ENCODE measurements at regions not wholly inside any gene's neighbourhood (a gene's known extent, or its start where the extent isn't known, plus 50 kb on each side); places are given as distances from the start of the nearest gene placed in this dataset.

DNA sequence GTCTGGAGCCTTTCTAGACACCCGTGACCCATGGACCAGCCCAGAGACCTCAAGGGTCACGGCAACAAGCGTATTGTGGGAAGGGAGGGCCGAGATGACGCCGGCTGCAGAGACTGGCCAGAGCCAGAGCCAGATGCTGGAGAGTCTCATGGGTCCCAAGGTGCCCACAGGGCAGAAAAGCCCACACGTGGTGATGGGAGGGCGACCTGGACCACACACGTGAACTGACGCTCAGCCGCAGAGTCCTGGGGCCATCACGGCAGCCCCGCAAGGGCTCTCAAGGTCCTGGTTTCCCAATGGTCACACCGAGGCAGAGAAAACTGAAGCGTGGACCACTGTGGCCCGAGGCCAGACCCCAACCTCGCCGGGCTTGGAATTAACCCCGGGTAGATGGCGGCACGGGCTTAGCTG is 92.6 kb downstream of the YTHDF1 start:
- no peaks in the 10 kb centered on the region for H3K36me3 ChIP-seq (ENCODE audit: insufficient read depth in 1 of 2, low read depth in 1 of 2)
- no peak overlapping the region for H3K27ac ChIP-seq
- H3K4me1 ChIP-seq: no peaks in the 10 kb centered on the region
- peaks cover 0 to 68% (median 21%) of the 10 kb centered on the region in 3 donors for H3K27me3 ChIP-seq (ENCODE audit: insufficient read depth in 3 of 3, low read length in 2 of 3)
- WGBS, 3 donors: 82 to 84% (median 82%) methylated on average over 21 of the region's 21 CpGs
- intact Hi-C loops (cut with DNase I): no loop called here
- no peaks in the 10 kb centered on the region for H3K9me3 ChIP-seq
- DNase-seq (peak in 1 of 2 donors; percentile 33), ATAC-seq (no peak)
- no peak overlapping the region for H3K4me3 ChIP-seq
- TF ChIP-seq, protein P1, sequence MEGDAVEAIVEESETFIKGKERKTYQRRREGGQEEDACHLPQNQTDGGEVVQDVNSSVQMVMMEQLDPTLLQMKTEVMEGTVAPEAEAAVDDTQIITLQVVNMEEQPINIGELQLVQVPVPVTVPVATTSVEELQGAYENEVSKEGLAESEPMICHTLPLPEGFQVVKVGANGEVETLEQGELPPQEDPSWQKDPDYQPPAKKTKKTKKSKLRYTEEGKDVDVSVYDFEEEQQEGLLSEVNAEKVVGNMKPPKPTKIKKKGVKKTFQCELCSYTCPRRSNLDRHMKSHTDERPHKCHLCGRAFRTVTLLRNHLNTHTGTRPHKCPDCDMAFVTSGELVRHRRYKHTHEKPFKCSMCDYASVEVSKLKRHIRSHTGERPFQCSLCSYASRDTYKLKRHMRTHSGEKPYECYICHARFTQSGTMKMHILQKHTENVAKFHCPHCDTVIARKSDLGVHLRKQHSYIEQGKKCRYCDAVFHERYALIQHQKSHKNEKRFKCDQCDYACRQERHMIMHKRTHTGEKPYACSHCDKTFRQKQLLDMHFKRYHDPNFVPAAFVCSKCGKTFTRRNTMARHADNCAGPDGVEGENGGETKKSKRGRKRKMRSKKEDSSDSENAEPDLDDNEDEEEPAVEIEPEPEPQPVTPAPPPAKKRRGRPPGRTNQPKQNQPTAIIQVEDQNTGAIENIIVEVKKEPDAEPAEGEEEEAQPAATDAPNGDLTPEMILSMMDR (IDR thresholded peaks at IDR 0.05): no peak

DNA sequence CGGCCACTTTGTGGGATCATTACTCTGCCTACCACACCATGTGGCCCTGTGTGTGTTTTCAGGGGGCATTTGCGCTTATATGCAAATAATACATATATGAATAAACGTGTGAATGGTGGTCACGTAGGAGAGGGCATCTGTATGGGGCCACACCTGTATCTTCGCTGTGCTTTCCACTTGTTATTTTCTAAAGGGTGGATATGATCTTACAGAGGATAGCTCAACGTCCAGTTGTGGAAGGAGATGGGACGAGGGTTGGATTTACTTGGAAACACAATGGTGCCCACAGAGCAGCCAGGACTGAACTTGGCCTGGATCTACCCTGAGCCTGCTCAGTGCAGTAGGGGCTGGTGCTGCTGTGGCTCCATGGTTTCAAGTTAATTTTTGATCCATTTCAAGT is 93.3 kb downstream of the YTHDF1 start:
- no peak overlapping the region for H3K27ac ChIP-seq
- intact Hi-C loops (cut with DNase I): no loop called here
- ATAC-seq (no peak), DNase-seq (peak in 1 of 2 donors; percentile 3)
- H3K9me3 ChIP-seq: no peaks in the 10 kb centered on the region
- no peaks in the 10 kb centered on the region for H3K4me1 ChIP-seq
- no peak overlapping the region for H3K4me3 ChIP-seq
- 69 to 79% (median 72%) methylated on average over 7 of the region's 7 CpGs for WGBS, 3 donors
- H3K36me3 ChIP-seq (ENCODE audit: insufficient read depth in 1 of 2, low read depth in 1 of 2): no peaks in the 10 kb centered on the region
- TF ChIP-seq, protein P1 (IDR thresholded peaks at IDR 0.05): no peak
- peaks cover 0 to 62% (median 22%) of the 10 kb centered on the region in 3 donors for H3K27me3 ChIP-seq (ENCODE audit: insufficient read depth in 3 of 3, low read length in 2 of 3)

DNA sequence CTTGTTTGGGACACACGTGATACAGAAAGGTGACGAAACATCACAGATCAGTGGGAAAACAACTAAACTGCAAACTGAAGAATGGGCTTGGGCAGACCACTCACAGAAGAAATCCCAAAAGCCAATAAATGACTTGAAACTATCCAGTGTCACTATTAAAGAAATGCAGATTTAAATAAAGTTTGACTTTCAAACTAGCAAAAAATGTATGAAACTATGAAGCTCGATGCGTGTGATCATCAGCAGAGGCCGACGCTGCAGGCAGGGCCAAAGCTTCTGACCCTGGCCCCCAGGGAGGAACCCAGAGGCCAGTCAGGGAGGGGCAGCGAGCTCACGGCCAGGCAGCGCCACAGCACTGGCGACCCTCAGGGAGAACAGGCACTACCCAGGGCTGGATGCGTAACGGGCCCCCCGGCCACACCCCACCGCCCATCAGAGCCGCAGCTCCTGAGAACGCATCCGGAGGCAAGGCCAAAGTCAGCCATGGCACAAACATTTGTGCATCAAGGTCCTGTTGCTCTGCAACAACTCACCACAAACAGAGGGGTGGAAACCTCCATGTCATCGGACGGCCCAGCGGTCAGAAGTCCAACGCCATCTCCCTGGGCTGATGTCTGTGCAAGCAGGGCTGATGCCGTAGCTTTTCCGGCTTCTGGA is 94.1 kb downstream of the YTHDF1 start:
- TF ChIP-seq, protein P1 (IDR thresholded peaks at IDR 0.05): no peak
- intact Hi-C loops (cut with DNase I): no loop called here
- 71 to 77% (median 74%) methylated on average over 23 of the region's 23 CpGs for WGBS, 3 donors
- Histone ChIP-seq H3K27ac (no peak overlapping the region), H3K9me3 (no peaks in the 10 kb centered on the region), H3K4me3 (no peak overlapping the region), H3K4me1 (no peaks in the 10 kb centered on the region), H3K36me3 (ENCODE audit: insufficient read depth in 1 of 2, low read depth in 1 of 2) (no peaks in the 10 kb centered on the region), H3K27me3 (ENCODE audit: insufficient read depth in 3 of 3, low read length in 2 of 3) (peaks cover 0 to 62% (median 24%) of the 10 kb centered on the region in 3 donors)
- peak in 1 of 2 donors; percentile 34 for DNase-seq
- ATAC-seq: no peak

DNA sequence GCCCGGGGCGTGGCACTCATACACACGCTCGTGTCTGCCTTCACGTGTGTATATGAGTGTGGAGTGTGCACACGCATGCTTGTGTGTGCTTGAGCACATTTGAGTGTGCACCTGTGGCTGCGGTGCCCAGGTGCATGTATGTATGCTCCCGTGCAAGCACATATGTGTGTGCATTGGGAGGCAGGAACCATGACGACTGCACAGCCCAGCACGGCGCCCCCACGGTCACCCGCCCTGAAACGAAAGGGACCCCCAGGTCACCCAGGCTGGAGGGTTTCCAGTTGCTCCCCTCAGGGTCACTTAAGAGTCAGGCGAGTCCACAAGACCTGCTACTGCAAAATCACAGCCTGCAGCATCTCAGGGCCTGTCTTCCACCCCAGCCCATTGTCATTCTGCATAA is 94.7 kb downstream of the YTHDF1 start:
- Histone ChIP-seq H3K27me3 (ENCODE audit: insufficient read depth in 3 of 3, low read length in 2 of 3) (peaks cover 0 to 61% (median 27%) of the 10 kb centered on the region in 3 donors), H3K9me3 (no peaks in the 10 kb centered on the region), H3K4me1 (no peaks in the 10 kb centered on the region), H3K27ac (no peak overlapping the region), H3K36me3 (ENCODE audit: insufficient read depth in 1 of 2, low read depth in 1 of 2) (no peaks in the 10 kb centered on the region), H3K4me3 (no peak overlapping the region)
- peak in 1 of 2 donors; percentile 30 for DNase-seq
- 81 to 84% (median 81%) methylated on average over 14 to 15 of the region's 15 CpGs for WGBS, 3 donors
- intact Hi-C loops (cut with DNase I): no loop called here
- TF ChIP-seq, protein P1 (IDR thresholded peaks at IDR 0.05): no peak
- ATAC-seq: no peak

DNA sequence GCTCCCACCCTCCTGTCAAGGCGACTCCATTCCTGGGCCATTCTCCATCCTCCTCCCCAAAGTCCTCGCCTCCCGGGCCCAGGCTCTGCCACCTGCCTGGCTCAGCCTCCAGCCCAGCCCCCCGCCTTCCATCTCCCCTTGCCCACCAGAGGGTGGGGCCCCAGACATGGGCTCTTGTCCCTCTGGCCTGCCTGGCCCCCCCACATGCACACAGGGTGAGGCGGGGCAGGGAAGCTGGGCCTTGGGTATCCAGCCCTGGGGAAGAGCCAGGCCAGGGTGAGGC is 95.2 kb downstream of the YTHDF1 start:
- ATAC-seq: no peak

More for the DNA sequence above, 95.2 kb downstream of the YTHDF1 start:
- H3K27me3 ChIP-seq (ENCODE audit: insufficient read depth in 3 of 3, low read length in 2 of 3): peaks cover 0 to 61% (median 27%) of the 10 kb centered on the region in 3 donors
- intact Hi-C loops (cut with DNase I): no loop called here
- H3K9me3 ChIP-seq: no peaks in the 10 kb centered on the region
- WGBS, 3 donors: 40 to 59% (median 48%) methylated on average over 5 of the region's 5 CpGs
- H3K36me3 ChIP-seq (ENCODE audit: insufficient read depth in 1 of 2, low read depth in 1 of 2): no peaks in the 10 kb centered on the region
- DNase-seq: peak in 1 of 2 donors; percentile 32
- no peak overlapping the region for H3K27ac ChIP-seq
- H3K4me3 ChIP-seq: no peak overlapping the region
- TF ChIP-seq, protein P1 (IDR thresholded peaks at IDR 0.05): no peak
- H3K4me1 ChIP-seq: no peaks in the 10 kb centered on the region
